ENCODE measurements at regions not wholly inside any gene's neighbourhood (a gene's known extent, or its start where the extent isn't known, plus 50 kb on each side); places are given as distances from the start of the nearest gene placed in this dataset.

DNA sequence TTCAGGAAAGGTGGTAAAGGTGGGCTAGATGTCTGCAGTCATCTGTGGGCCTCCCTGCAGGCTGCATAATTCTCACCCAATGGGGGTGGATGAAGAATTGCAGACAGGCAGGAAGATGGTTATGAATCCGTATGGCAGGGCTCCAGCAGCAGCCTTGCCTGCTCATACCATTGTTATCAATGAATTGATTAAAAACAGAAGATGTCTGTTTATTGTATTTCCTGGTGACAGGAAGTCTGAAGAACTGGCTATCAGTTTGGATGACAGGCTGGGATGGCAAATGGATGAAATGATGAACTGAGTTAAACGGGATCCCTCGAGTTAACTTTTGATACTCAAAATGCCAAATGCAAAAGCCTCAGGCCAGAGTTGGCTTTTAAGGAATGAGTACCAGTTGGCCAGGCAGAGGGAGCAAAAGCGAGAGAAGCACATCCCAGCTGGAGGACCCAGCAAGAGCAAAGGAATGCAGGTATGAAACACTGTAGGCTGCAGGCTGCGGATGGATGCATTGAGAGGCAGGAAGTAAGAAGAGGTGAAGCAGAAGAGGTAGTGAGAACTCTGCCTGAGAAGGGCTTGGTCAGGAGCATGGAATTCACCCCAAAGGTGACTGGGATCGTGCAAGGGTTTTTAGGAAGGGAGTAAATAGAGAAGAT is 550.0 kb upstream of the TBX3 start:
- Histone ChIP-seq H3K27me3 (ENCODE audit: control insufficient read depth in 4 of 4, insufficient read depth in 4 of 4, low read length in 3 of 4) (no peaks in the 10 kb centered on the region), H3K4me1 (ENCODE audit: control insufficient read depth in 4 of 4, insufficient read depth in 4 of 4, low read length in 3 of 4) (no peaks in the 10 kb centered on the region), H3K36me3 (ENCODE audit: control insufficient read depth in 4 of 4, insufficient read depth in 3 of 4, low read depth in 1 of 4, low read length in 3 of 4) (no peaks in the 10 kb centered on the region), H3K4me3 (ENCODE audit: low read depth in 1 of 3, low read length in 3 of 3) (no peak overlapping the region), H3K27ac (ENCODE audit: low read depth in 1 of 2, low read length in 2 of 2) (no peak overlapping the region), H3K9me3 (ENCODE audit: control insufficient read depth in 4 of 4, low read length in 3 of 4) (no peaks in the 10 kb centered on the region), H3K9ac (ENCODE audit: low read depth in 1 of 2, low read length in 2 of 2) (no peak overlapping the region)
- no peak for TF ChIP-seq RXRA (IDR thresholded peaks at IDR 0.05)
- TF ChIP-seq FOXA1 (IDR thresholded peaks at IDR 0.05) = no peak
- TF ChIP-seq GABPA (IDR thresholded peaks at IDR 0.05 in 1 of 2, conservative IDR thresholded peaks at IDR 0.05 in 1 of 2) = no peak
- TF ChIP-seq, protein P1, sequence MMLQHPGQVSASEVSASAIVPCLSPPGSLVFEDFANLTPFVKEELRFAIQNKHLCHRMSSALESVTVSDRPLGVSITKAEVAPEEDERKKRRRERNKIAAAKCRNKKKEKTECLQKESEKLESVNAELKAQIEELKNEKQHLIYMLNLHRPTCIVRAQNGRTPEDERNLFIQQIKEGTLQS (IDR thresholded peaks at IDR 0.05) = no peak
- no peak for TF ChIP-seq YY1 (IDR thresholded peaks at IDR 0.05)
- no peak for TF ChIP-seq NR2F2 (IDR thresholded peaks at IDR 0.05)
- no peak for TF ChIP-seq CTCF (IDR thresholded peaks at IDR 0.05; ENCODE audit: low read depth, low read length, missing input control)
- TF ChIP-seq REST (IDR thresholded peaks at IDR 0.05) = no peak
- no peak for TF ChIP-seq EGR1 (IDR thresholded peaks at IDR 0.05; ENCODE audit: low read depth in 2 of 2)
- no peak for TF ChIP-seq SP1 (IDR thresholded peaks at IDR 0.05)
- TF ChIP-seq, protein P2, sequence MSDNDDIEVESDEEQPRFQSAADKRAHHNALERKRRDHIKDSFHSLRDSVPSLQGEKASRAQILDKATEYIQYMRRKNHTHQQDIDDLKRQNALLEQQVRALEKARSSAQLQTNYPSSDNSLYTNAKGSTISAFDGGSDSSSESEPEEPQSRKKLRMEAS (IDR thresholded peaks at IDR 0.05) = no peak
- TF ChIP-seq TAF1 (conservative IDR thresholded peaks at IDR 0.05) = no peak
- TF ChIP-seq RAD21 (IDR thresholded peaks at IDR 0.05) = no peak
- TF ChIP-seq JUND (IDR thresholded peaks at IDR 0.05) = no peak
- no peak for TF ChIP-seq ZBTB33 (IDR thresholded peaks at IDR 0.05)
- no peak for TF ChIP-seq HNF4A (conservative IDR thresholded peaks at IDR 0.05)
- no peak for TF ChIP-seq FOXA2 (IDR thresholded peaks at IDR 0.05)
- 56% methylated on average over 6 of the region's 6 CpGs for WGBS
- DNase-seq (ENCODE audit: low spot score) = no peak

All from liver (tissue), 8 donors.